ENCODE measurements at regions not wholly inside any gene's neighbourhood (a gene's known extent, or its start where the extent isn't known, plus 50 kb on each side); places are given as distances from the start of the nearest gene placed in this dataset.
"Not testable (repeated sequence)": the region's sequence is repeated elsewhere in the genome, so short reads cannot be mapped to it uniquely, and the experiment has no call there.

GRCh38 chr6:99668036-99668705 lies 61.5 kb downstream of the PRDM13 start:
- ATAC-seq (no peak), DNase-seq (no peak)

GRCh38 chr6:99689916-99690685 lies 83.5 kb downstream of the PRDM13 start:
- DNase-seq (no peak), ATAC-seq (no peak)

- ATAC-seq, DNase-seq: not testable (repeated sequence)
These were observed 95.7 kb downstream of the PRDM13 start for GRCh38 chr6:99702287-99702686.

- ATAC-seq (no peak), DNase-seq (no peak)
These were observed 102.4 kb downstream of the PRDM13 start for GRCh38 chr6:99709062-99709461.

- DNase-seq (no peak), ATAC-seq (no peak)
These were observed 104.7 kb downstream of the PRDM13 start for GRCh38 chr6:99711302-99711701.

- no peak for ATAC-seq
- DNase-seq = no peak
These were observed 105.3 kb downstream of the PRDM13 start for GRCh38 chr6:99711925-99712324.

GRCh38 chr6:99712519-99712918 lies 105.9 kb downstream of the PRDM13 start:
- no peak for DNase-seq
- no peak for ATAC-seq

- not testable (repeated sequence) for ATAC-seq, DNase-seq
These were observed 115.4 kb downstream of the PRDM13 start for GRCh38 chr6:99722043-99722442.

GRCh38 chr6:99730237-99730636 lies 123.6 kb downstream of the PRDM13 start:
- ATAC-seq, DNase-seq: not testable (repeated sequence)

GRCh38 chr6:99736302-99736701 lies 129.7 kb downstream of the PRDM13 start:
- ATAC-seq = no peak

GRCh38 chr6:99739526-99739925 lies 132.9 kb downstream of the PRDM13 start:
- no peak for ATAC-seq
- no peak for DNase-seq

More at GRCh38 chr6:99736302-99736701, 129.7 kb downstream of the PRDM13 start:
- DNase-seq = no peak

GRCh38 chr6:99741092-99741491 lies 134.5 kb downstream of the PRDM13 start:
- DNase-seq (no peak), ATAC-seq (no peak)

GRCh38 chr6:99743647-99744046 lies 137.0 kb downstream of the PRDM13 start:
- DNase-seq = no peak

GRCh38 chr6:99745651-99746050 lies 139.0 kb downstream of the PRDM13 start:
- DNase-seq (no peak), ATAC-seq (no peak)

More at GRCh38 chr6:99743647-99744046, 137.0 kb downstream of the PRDM13 start:
- ATAC-seq = no peak

GRCh38 chr6:99746261-99746895 lies 139.7 kb downstream of the PRDM13 start:
- peak; percentile 72 for ATAC-seq

GRCh38 chr6:99761711-99762110 lies 155.1 kb downstream of the PRDM13 start:
- ATAC-seq = no peak
- no peak for DNase-seq

More at GRCh38 chr6:99746261-99746895, 139.7 kb downstream of the PRDM13 start:
- peak; percentile 42 for DNase-seq

GRCh38 chr6:99768166-99768565 lies 161.5 kb downstream of the PRDM13 start:
- no peak for ATAC-seq

GRCh38 chr6:99779631-99780555 lies 173.3 kb downstream of the PRDM13 start:
- ATAC-seq (no peak), DNase-seq (no peak)

More at GRCh38 chr6:99768166-99768565, 161.5 kb downstream of the PRDM13 start:
- DNase-seq = no peak

- no peak for ATAC-seq
- no peak for DNase-seq
These were observed 173.9 kb downstream of the PRDM13 start for GRCh38 chr6:99780556-99780885.

GRCh38 chr6:99789767-99790166 lies 183.1 kb downstream of the PRDM13 start:
- ATAC-seq = no peak
- no peak for DNase-seq

- DNase-seq = no peak
- ATAC-seq = no peak
These were observed 184.0 kb downstream of the PRDM13 start for GRCh38 chr6:99790679-99791078.

- DNase-seq = no peak
- ATAC-seq = no peak
These were observed 192.2 kb downstream of the MCHR2 start for GRCh38 chr6:99801805-99802204.

Measured in stimulated activated naive CD8-positive, alpha-beta T cell treated with anti-CD3 and anti-CD28 coated beads, Interleukin-15, Interleukin-2, amounts not matched to agents 100 U/mL and 50 U/mL, for 24 hours (primary cell).